DOHH2 (cell line): ENCODE measurements at regions not wholly inside any gene's neighbourhood (a gene's known extent, or its start where the extent isn't known, plus 50 kb on each side); places are given as distances from the start of the nearest gene placed in this dataset.

Experiments used
- H3F3A ChIP-seq: fragments of 200-600 bp; sonication (generic), shearing (Covaris generic); 2 replicates; pipeline ENCODE4 v1.6.0; 2016; ENCODE audit warnings: antibody characterized with exemption, mild to moderate bottlenecking; ENCODE audit not compliant: control insufficient read depth, insufficient read depth
- H3K27ac ChIP-seq: fragments of 200-600 bp; sonication (generic); 2 replicates; pipeline ENCODE4 v1.5.1; 2014; ENCODE audit warnings: low read depth, mild to moderate bottlenecking, low read length, moderate library complexity
- H3K27me3 ChIP-seq: fragments of 200-600 bp; sonication (generic); 2 replicates; pipeline ENCODE4 v1.6.1; 2014; ENCODE audit warnings: mild to moderate bottlenecking, low read length, mixed read lengths; ENCODE audit not compliant: control insufficient read depth
- H3K36me3 ChIP-seq: fragments of 200-600 bp; sonication (generic); 2 replicates; pipeline ENCODE4 v1.6.1; 2014; ENCODE audit warnings: mild to moderate bottlenecking, low read length, moderate library complexity, mixed read lengths; ENCODE audit not compliant: control insufficient read depth
- H3K4me1 ChIP-seq: fragments of 200-600 bp; sonication (generic); 2 replicates; pipeline ENCODE4 v1.6.1; 2014; ENCODE audit warnings: mild to moderate bottlenecking, low read length, mixed read lengths; ENCODE audit not compliant: control insufficient read depth
- H3K4me2 ChIP-seq: fragments of 200-600 bp; sonication (generic); 2 replicates; pipeline ENCODE4 v1.6.0; 2014; ENCODE audit warnings: mild to moderate bottlenecking, low read length, moderate library complexity
- H3K4me3 ChIP-seq: fragments of 200-600 bp; sonication (generic); 2 replicates; pipeline ENCODE4 v1.5.1; 2014; ENCODE audit warnings: mild to moderate bottlenecking, low read length, mixed read lengths
- H3K79me2 ChIP-seq: fragments of 200-600 bp; sonication (generic); 2 replicates; pipeline ENCODE4 v1.6.1; 2014; ENCODE audit warnings: mild to moderate bottlenecking, low read length, mixed read lengths; ENCODE audit not compliant: control insufficient read depth
- H3K9me2 ChIP-seq: fragments of 200-600 bp; sonication (generic); replicated peaks from 2 replicates; pipeline ENCODE4 v1.6.1; 2014; ENCODE audit warnings: mild to moderate bottlenecking, low read length, mixed read lengths; ENCODE audit not compliant: control insufficient read depth
- H3K9me3 ChIP-seq: fragments of 200-600 bp; sonication (generic); 2 replicates; pipeline ENCODE4 v1.6.1; 2014; ENCODE audit warnings: antibody characterized with exemption, low read length, mixed read lengths; ENCODE audit not compliant: control insufficient read depth, insufficient read depth
- H4K20me1 ChIP-seq: fragments of 200-600 bp; sonication (generic); 2 replicates; pipeline ENCODE4 v1.6.0; 2014; ENCODE audit warnings: low read depth, mild to moderate bottlenecking, antibody characterized with exemption, low read length, moderate library complexity; ENCODE audit not compliant: control insufficient read depth, insufficient read depth
- EZH2phosphoT487 ChIP-seq: fragments of 200-600 bp; sonication (generic); IDR thresholded peaks from 2 replicates; pipeline ENCODE4 v1.6.1; 2017; ENCODE audit warnings: borderline replicate concordance, mild to moderate bottlenecking, antibody characterized with exemption, low read length, moderate library complexity, mixed read lengths
- TF ChIP-seq, protein P1 (sequence below): fragments of 200-600 bp; sonication (generic); IDR thresholded peaks from one replicate; pipeline ENCODE4 v1.5.1; 2014; ENCODE audit warnings: antibody characterized with exemption, mild to moderate bottlenecking, low read depth, low read length; ENCODE audit not compliant: poor library complexity, severe bottlenecking

DNA sequence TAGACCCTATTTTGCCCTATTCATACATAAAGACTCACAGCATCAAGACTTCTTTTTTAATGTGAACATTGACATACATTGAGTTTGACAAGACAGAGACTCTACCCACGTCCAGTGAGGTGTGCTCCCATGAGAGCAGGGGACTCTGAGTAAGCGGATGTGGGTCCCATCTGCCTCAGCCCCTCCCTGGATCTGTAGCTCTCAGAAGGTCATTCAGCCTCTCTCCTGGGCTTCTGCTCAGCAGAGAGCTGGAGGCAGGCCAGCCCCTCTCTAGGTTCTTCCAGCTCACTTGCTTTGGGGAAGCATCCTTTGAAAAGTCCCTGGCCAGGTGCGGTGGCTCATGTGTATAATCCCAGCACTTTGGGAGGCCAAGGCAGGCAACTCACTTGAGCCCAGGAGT, 146.9 kb upstream of the ZMIZ1 start:
- H3K4me2 ChIP-seq = no peak overlapping the region
- no peak for TF ChIP-seq EZH2phosphoT487
- TF ChIP-seq, protein P1, sequence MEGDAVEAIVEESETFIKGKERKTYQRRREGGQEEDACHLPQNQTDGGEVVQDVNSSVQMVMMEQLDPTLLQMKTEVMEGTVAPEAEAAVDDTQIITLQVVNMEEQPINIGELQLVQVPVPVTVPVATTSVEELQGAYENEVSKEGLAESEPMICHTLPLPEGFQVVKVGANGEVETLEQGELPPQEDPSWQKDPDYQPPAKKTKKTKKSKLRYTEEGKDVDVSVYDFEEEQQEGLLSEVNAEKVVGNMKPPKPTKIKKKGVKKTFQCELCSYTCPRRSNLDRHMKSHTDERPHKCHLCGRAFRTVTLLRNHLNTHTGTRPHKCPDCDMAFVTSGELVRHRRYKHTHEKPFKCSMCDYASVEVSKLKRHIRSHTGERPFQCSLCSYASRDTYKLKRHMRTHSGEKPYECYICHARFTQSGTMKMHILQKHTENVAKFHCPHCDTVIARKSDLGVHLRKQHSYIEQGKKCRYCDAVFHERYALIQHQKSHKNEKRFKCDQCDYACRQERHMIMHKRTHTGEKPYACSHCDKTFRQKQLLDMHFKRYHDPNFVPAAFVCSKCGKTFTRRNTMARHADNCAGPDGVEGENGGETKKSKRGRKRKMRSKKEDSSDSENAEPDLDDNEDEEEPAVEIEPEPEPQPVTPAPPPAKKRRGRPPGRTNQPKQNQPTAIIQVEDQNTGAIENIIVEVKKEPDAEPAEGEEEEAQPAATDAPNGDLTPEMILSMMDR = no peak
- H3K79me2 ChIP-seq = no peaks in the 10 kb centered on the region
- H3F3A ChIP-seq = no peaks in the 10 kb centered on the region
- 0 out of 2 replicates have a peak, but pooled peaks cover 3% of the 10 kb centered on the region for H4K20me1 ChIP-seq
- no peak overlapping the region for H3K4me3 ChIP-seq
- H3K27ac ChIP-seq = no peak overlapping the region
- no peaks in the 10 kb centered on the region for H3K9me3 ChIP-seq
- no peaks in the 10 kb centered on the region for H3K9me2 ChIP-seq
- no peaks in the 10 kb centered on the region for H3K4me1 ChIP-seq
- H3K27me3 ChIP-seq = peaks cover 24% of the 10 kb centered on the region
- H3K36me3 ChIP-seq = no peaks in the 10 kb centered on the region

DNA sequence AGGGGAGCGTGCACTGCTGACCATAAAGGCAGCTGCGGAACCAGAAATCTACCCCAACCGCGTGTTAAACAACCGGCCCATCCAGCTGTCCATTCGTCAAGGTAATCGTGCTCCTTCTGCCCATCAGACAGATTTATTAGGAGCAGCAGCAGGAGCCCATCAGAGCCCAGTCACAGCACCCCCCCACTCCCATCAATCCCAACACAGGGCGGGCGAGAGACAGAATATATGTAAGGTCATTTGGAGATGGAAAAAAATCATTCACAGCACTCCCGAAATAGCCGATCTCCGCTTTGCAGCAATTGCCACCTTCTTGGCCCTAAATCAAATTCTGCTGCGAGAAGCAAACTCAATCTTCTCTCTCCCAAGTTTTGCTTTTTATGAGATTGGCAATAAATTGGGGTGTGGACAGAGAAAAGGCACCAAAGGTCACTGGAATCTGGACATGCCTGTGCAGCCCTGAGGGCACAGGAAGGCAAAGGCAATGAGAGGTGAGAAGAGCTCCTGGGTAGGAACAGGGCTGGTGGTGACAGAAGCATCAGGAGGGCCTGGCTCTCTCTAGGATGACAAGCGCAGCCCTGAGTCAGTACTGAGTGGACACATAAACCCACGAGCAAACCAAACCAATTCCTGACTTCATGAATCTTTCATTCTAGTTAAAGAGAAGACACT, 145.0 kb upstream of the ZMIZ1 start:
- H3K4me2 ChIP-seq = no peak overlapping the region
- no peaks in the 10 kb centered on the region for H4K20me1 ChIP-seq
- no peaks in the 10 kb centered on the region for H3F3A ChIP-seq
- H3K4me3 ChIP-seq = no peak overlapping the region
- H3K79me2 ChIP-seq = no peaks in the 10 kb centered on the region
- H3K27ac ChIP-seq = no peak overlapping the region
- no peaks in the 10 kb centered on the region for H3K9me2 ChIP-seq
- no peaks in the 10 kb centered on the region for H3K36me3 ChIP-seq
- no peaks in the 10 kb centered on the region for H3K4me1 ChIP-seq
- peaks cover 17% of the 10 kb centered on the region for H3K27me3 ChIP-seq
- no peak for TF ChIP-seq EZH2phosphoT487
- TF ChIP-seq, protein P1 = no peak
- no peaks in the 10 kb centered on the region for H3K9me3 ChIP-seq

DNA sequence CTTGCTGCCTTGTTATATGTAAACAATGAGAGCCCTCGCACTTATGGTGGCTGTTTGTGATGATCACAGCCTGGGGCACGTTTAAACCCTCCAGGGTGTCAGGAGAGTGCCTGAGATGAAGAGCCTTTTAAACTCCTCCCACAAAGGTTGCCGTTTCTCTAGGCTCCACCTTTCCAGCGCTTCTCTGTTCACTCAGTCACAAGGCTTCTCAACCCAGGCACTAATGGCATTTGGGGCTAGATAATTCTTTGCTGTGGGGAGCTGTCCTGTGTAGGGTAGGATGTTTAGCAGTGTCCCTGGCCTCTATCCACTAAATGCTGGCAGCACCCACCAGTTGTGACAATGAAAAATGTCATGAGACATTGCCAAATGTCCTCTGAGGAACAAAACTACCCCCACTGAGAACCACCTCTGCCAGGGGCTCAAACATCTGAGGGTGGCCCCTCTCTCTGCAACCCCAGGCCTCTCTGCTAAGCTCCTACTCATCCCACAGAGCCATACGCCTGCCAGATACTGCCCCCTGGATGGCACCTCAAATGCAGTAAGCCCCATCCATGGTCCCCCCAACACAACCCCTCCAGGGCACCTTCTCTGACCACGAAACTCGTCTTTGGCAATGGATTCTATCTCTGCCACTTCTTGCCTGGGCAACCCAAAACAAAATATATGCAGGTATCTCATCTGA, 144.3 kb upstream of the ZMIZ1 start:
- Histone ChIP-seq H3K36me3 (no peaks in the 10 kb centered on the region), H3K9me2 (no peaks in the 10 kb centered on the region), H3F3A (no peaks in the 10 kb centered on the region), H3K4me1 (no peaks in the 10 kb centered on the region), H3K79me2 (no peaks in the 10 kb centered on the region), H3K27ac (no peak overlapping the region), H3K4me2 (no peak overlapping the region), H3K27me3 (peaks cover 19% of the 10 kb centered on the region), H3K9me3 (no peaks in the 10 kb centered on the region), H4K20me1 (no peaks in the 10 kb centered on the region), H3K4me3 (no peak overlapping the region)
- no peak for TF ChIP-seq EZH2phosphoT487
- TF ChIP-seq, protein P1 = no peak
